ENCODE measurements at regions not wholly inside any gene's neighbourhood (a gene's known extent, or its start where the extent isn't known, plus 50 kb on each side); places are given as distances from the start of the nearest gene placed in this dataset.

DNA sequence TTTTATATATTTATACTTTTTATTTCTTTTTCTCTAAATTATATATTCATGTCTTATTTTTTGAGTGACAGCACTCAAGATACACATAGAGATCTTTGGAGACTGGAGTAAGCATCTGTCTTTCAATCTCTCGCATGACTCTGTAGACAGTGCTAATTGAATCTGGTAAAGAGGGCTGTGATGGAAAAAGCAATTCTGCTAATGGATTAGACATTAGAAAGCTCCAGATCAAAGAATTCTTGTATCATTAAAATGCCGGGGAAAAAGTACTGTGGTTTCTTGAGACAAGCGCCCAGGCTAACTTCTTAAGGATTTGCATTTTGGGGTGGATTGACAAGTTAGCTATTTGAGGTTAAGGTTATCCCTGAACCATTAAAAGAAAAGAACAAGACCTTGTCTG, 383.1 kb upstream of the TNP1 start:
- no peak for DNase-seq
- TF ChIP-seq, protein P1, sequence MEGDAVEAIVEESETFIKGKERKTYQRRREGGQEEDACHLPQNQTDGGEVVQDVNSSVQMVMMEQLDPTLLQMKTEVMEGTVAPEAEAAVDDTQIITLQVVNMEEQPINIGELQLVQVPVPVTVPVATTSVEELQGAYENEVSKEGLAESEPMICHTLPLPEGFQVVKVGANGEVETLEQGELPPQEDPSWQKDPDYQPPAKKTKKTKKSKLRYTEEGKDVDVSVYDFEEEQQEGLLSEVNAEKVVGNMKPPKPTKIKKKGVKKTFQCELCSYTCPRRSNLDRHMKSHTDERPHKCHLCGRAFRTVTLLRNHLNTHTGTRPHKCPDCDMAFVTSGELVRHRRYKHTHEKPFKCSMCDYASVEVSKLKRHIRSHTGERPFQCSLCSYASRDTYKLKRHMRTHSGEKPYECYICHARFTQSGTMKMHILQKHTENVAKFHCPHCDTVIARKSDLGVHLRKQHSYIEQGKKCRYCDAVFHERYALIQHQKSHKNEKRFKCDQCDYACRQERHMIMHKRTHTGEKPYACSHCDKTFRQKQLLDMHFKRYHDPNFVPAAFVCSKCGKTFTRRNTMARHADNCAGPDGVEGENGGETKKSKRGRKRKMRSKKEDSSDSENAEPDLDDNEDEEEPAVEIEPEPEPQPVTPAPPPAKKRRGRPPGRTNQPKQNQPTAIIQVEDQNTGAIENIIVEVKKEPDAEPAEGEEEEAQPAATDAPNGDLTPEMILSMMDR (conservative IDR thresholded peaks at IDR 0.05) = no peak
- TF ChIP-seq EZH2 (IDR thresholded peaks at IDR 0.05; ENCODE audit: low read depth) = no peak
- H3K79me2 ChIP-seq (ENCODE audit: low read depth) = no peaks in the 10 kb centered on the region
- H3F3A ChIP-seq (ENCODE audit: insufficient read depth, low read depth) = no peaks in the 10 kb centered on the region
- no peaks in the 10 kb centered on the region; the same call in 1 of the 2 replicates for H3K9me2 ChIP-seq (ENCODE audit: insufficient read depth)
- no peaks in the 10 kb centered on the region for H4K20me1 ChIP-seq (ENCODE audit: insufficient read depth)
- H3K27me3 ChIP-seq (ENCODE audit: insufficient read depth, low read depth) = no peaks in the 10 kb centered on the region
- peaks cover 4% of the 10 kb centered on the region; the same call in 1 of the 2 replicates for H3K9me3 ChIP-seq (ENCODE audit: insufficient read depth, low read depth)
- no peak overlapping the region for H2AFZ ChIP-seq
- no peak overlapping the region for H3K27ac ChIP-seq
- CTCF ChIA-PET = no interaction called here
- H3K4me3 ChIP-seq = no peak overlapping the region
- POLR2A ChIA-PET (ENCODE audit: unreplicated experiment) = no interaction called here
- H3K4me2 ChIP-seq = no peak overlapping the region
- no TSS peak for BruUV-seq (replicated peaks)
- H3K36me3 ChIP-seq (ENCODE audit: low read depth) = no peaks in the 10 kb centered on the region
- intact Hi-C loops (cut with micrococcal nuclease; ENCODE audit: unreplicated experiment) = no loop called here
- peaks cover 18% of the 10 kb centered on the region for H3K4me1 ChIP-seq (replicated peaks; ENCODE audit: insufficient read depth)

DNA sequence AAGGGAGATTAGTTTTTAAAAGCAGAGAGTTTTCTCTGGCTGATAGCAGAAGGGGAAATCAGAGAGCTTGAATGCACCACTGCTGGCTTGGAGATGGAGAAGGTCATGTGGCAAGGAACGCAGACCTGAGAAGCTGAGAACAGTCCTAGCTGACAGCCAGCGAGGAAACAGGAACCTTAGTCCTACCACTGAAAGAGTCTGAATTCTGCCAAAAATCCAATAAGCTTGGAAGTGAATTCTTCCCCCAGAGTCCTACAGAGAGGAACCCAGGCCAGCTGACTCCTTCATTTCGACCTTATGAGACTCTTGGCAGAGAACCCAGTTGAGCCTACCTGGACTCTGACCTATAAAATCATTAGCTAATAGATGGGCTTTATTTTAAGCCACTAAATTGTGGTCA, 371.9 kb upstream of the TNP1 start:
- peaks cover 7% of the 10 kb centered on the region for H3F3A ChIP-seq (ENCODE audit: insufficient read depth, low read depth)
- peak overlapping the region; percentile 10; the same call in 1 of the 2 replicates for H3K4me2 ChIP-seq
- CTCF ChIA-PET = no interaction called here
- TSS peak; percentile 93 for BruUV-seq (replicated peaks)
- H3K9me3 ChIP-seq (ENCODE audit: insufficient read depth, low read depth) = peaks cover 7% of the 10 kb centered on the region
- POLR2A ChIA-PET (ENCODE audit: unreplicated experiment) = interaction anchor here (0.5 to 0.6 kb wide), 2 partner anchors 46 to 60 kb away, joined by 3 read pairs; no protein-coding TSS in a partner anchor
- no peaks in the 10 kb centered on the region for H4K20me1 ChIP-seq (ENCODE audit: insufficient read depth)
- H3K79me2 ChIP-seq (ENCODE audit: low read depth) = no peaks in the 10 kb centered on the region
- H2AFZ ChIP-seq = no peak overlapping the region
- H3K36me3 ChIP-seq (ENCODE audit: low read depth) = no peaks in the 10 kb centered on the region
- peak overlapping the region; percentile 70 for H3K27ac ChIP-seq
- TF ChIP-seq, protein P1 (conservative IDR thresholded peaks at IDR 0.05) = no peak
- no peak for TF ChIP-seq EZH2 (IDR thresholded peaks at IDR 0.05; ENCODE audit: low read depth)
- H3K27me3 ChIP-seq (ENCODE audit: insufficient read depth, low read depth) = no peaks in the 10 kb centered on the region
- H3K9me2 ChIP-seq (ENCODE audit: insufficient read depth) = no peaks in the 10 kb centered on the region
- peak in 1 of 2 experiments; percentile 6 for DNase-seq
- no peak overlapping the region for H3K4me3 ChIP-seq
- intact Hi-C loops (cut with micrococcal nuclease; ENCODE audit: unreplicated experiment) = loop anchor here (2.0 to 5.0 kb wide), 3 partner anchors 99 to 539 kb away; no protein-coding TSS in a partner anchor
- peaks cover 33% of the 10 kb centered on the region for H3K4me1 ChIP-seq (replicated peaks; ENCODE audit: insufficient read depth)

DNA sequence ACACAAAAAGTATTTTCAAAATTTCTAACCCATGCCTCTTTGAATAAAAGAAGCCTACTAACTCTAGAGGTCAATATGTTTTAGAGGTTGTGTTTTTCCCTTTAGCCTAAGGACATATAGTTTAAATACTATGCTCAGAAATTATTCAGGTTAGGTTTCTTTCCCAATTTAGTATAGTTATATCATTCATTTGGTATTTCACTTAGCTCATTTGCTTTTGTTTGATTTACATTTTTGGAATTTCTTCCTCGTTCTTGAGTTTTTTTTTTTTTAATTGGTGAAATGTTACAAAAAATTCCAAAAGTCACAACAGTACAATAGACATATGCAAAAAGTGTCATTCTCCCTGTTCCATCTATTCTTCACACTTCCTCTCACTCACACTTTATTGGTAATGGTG, 371.3 kb upstream of the TNP1 start:
- Histone ChIP-seq H3K4me3 (no peak overlapping the region), H3F3A (ENCODE audit: insufficient read depth, low read depth) (peaks cover 7% of the 10 kb centered on the region), H3K27ac (peak overlapping the region; percentile 70), H3K36me3 (ENCODE audit: low read depth) (no peaks in the 10 kb centered on the region), H3K79me2 (ENCODE audit: low read depth) (no peaks in the 10 kb centered on the region), H3K9me2 (ENCODE audit: insufficient read depth) (no peaks in the 10 kb centered on the region), H3K4me2 (peak overlapping the region; percentile 50), H3K27me3 (ENCODE audit: insufficient read depth, low read depth) (no peaks in the 10 kb centered on the region), H3K9me3 (ENCODE audit: insufficient read depth, low read depth) (peaks cover 7% of the 10 kb centered on the region), H4K20me1 (ENCODE audit: insufficient read depth) (no peaks in the 10 kb centered on the region), H3K4me1 (replicated peaks; ENCODE audit: insufficient read depth) (peaks cover 33% of the 10 kb centered on the region), H2AFZ (no peak overlapping the region)
- intact Hi-C loops (cut with micrococcal nuclease; ENCODE audit: unreplicated experiment) = loop anchor here (2.0 to 5.0 kb wide), 3 partner anchors 100 to 539 kb away; no protein-coding TSS in a partner anchor
- ChIA-PET POLR2A (ENCODE audit: unreplicated experiment) (interaction anchor here (0.6 kb wide), 2 partner anchors 61 to 72 kb away, joined by 3 to 4 read pairs; no protein-coding TSS in a partner anchor), CTCF (interaction anchor here (0.6 to 0.7 kb wide), 2 partner anchors 37 to 98 kb away, joined by 3 to 4 read pairs; no protein-coding TSS in a partner anchor)
- no TSS peak for BruUV-seq (replicated peaks)
- no peak for TF ChIP-seq EZH2 (IDR thresholded peaks at IDR 0.05; ENCODE audit: low read depth)
- TF ChIP-seq, protein P1 (conservative IDR thresholded peaks at IDR 0.05) = no peak
- peak in 1 of 2 experiments; percentile 88 for DNase-seq

Data from PC-9 (cell line).